Trophoblast cell (in vitro differentiated cells and primary cell): ENCODE measurements at regions not wholly inside any gene's neighbourhood (a gene's known extent, or its start where the extent isn't known, plus 50 kb on each side); places are given as distances from the start of the nearest gene placed in this dataset.

Experiments
- DNase-seq, 2 donors: peaks; one replicate each; pipeline ENCODE4 v3.0.0-alpha.2; 2016
- H2AFZ ChIP-seq: 2 replicates; pipeline ENCODE4 v1.6.1; 2013; ENCODE audit warnings: low read length, moderate library complexity, mild to moderate bottlenecking; ENCODE audit not compliant: insufficient read depth, poor library complexity
- H2AK5ac ChIP-seq: 2 replicates; pipeline ENCODE4 v1.6.1; 2013; ENCODE audit warnings: mild to moderate bottlenecking, low read length
- H2BK120ac ChIP-seq: 2 replicates; pipeline ENCODE4 v1.6.1; 2013; ENCODE audit warnings: low read length, mild to moderate bottlenecking, moderate library complexity; ENCODE audit not compliant: insufficient read depth, poor library complexity
- H2BK12ac ChIP-seq: 2 replicates; pipeline ENCODE4 v1.6.1; 2013; ENCODE audit warnings: mild to moderate bottlenecking, low read length, moderate library complexity
- H2BK5ac ChIP-seq: 2 replicates; pipeline ENCODE4 v1.6.1; 2013; ENCODE audit warnings: low read length, low read depth, moderate library complexity, mild to moderate bottlenecking; ENCODE audit not compliant: poor library complexity
- H3K14ac ChIP-seq: 2 replicates; pipeline ENCODE4 v1.6.1; 2013; ENCODE audit warnings: mild to moderate bottlenecking, low read length
- H3K18ac ChIP-seq: 2 replicates; pipeline ENCODE4 v1.6.1; 2013; ENCODE audit warnings: mild to moderate bottlenecking, low read length
- H3K23ac ChIP-seq: 2 replicates; pipeline ENCODE4 v1.6.1; 2013; ENCODE audit warnings: low read length
- H3K27ac ChIP-seq: 2 replicates; pipeline ENCODE4 v1.5.1; 2013; ENCODE audit warnings: low read depth, mild to moderate bottlenecking, inconsistent platforms, low read length, moderate library complexity
- H3K27me3 ChIP-seq: 2 replicates; pipeline ENCODE4 v1.6.1; 2013; ENCODE audit warnings: inconsistent platforms, mild to moderate bottlenecking, low read length, moderate library complexity; ENCODE audit not compliant: insufficient read depth
- H3K36me3 ChIP-seq, 2 experiments: 1 replicate in 1 of 2; 2 replicates in 1 of 2; pipeline ENCODE4 v1.6.1; 2013; ENCODE audit warnings: low read length in 2 of 2, mild to moderate bottlenecking in 2 of 2, moderate library complexity in 1 of 2; ENCODE audit not compliant: insufficient read depth in 2 of 2, control insufficient read depth in 1 of 2
- H3K4ac ChIP-seq: 2 replicates; pipeline ENCODE4 v1.6.1; 2013; ENCODE audit warnings: low read depth, mild to moderate bottlenecking, low read length, moderate library complexity
- H3K4me1 ChIP-seq, 2 experiments: 1 replicate in 1 of 2; 2 replicates in 1 of 2; pipeline ENCODE4 v1.6.1; 2013; ENCODE audit warnings: low read length in 2 of 2, mild to moderate bottlenecking in 2 of 2, moderate library complexity in 1 of 2; ENCODE audit not compliant: insufficient read depth in 2 of 2, control insufficient read depth in 1 of 2
- H3K4me2 ChIP-seq: 2 replicates; pipeline ENCODE4 v1.6.1; 2013; ENCODE audit warnings: inconsistent platforms, mild to moderate bottlenecking, low read length, moderate library complexity
- H3K4me3 ChIP-seq: 2 replicates; pipeline ENCODE4 v1.5.1; 2013; ENCODE audit warnings: mild to moderate bottlenecking, low read depth, low read length, inconsistent platforms
- H3K79me1 ChIP-seq: one replicate; pipeline ENCODE4 v1.6.1; 2013; ENCODE audit warnings: low read length
- H3K79me2 ChIP-seq: 2 replicates; pipeline ENCODE4 v1.6.1; 2013; ENCODE audit warnings: low read length, mild to moderate bottlenecking; ENCODE audit not compliant: control insufficient read depth, insufficient read depth, poor library complexity
- H3K9ac ChIP-seq: 2 replicates; pipeline ENCODE4 v1.6.1; 2013; ENCODE audit warnings: mild to moderate bottlenecking, low read length
- H3K9me3 ChIP-seq: 2 replicates; pipeline ENCODE4 v1.6.1; 2013; ENCODE audit warnings: low read depth, mild to moderate bottlenecking, control low read depth, inconsistent platforms, low read length; ENCODE audit not compliant: insufficient read depth
- H4K12ac ChIP-seq: 2 replicates; pipeline ENCODE4 v1.6.1; 2013; ENCODE audit warnings: low read depth, mild to moderate bottlenecking, low read length, moderate library complexity
- H4K8ac ChIP-seq: 2 replicates; pipeline ENCODE4 v1.6.1; 2013; ENCODE audit warnings: low read depth, mild to moderate bottlenecking, low read length, moderate library complexity
- H4K91ac ChIP-seq: one replicate; pipeline ENCODE4 v1.6.1; 2013; ENCODE audit warnings: low read depth, mild to moderate bottlenecking, low read length, moderate library complexity
- WGBS: extraction: QIAGEN DNeasy Blood & Tissue Kit; methylation state at CpG from one replicate; pipeline ENCODE4 v1.1.7; 2013; ENCODE audit warnings: missing lambda C conversion rate; ENCODE audit not compliant: insufficient read length, insufficient coverage; ENCODE audit errors: extremely low coverage; 5-methylcytosine and 5-hydroxymethylcytosine counted together

DNA sequence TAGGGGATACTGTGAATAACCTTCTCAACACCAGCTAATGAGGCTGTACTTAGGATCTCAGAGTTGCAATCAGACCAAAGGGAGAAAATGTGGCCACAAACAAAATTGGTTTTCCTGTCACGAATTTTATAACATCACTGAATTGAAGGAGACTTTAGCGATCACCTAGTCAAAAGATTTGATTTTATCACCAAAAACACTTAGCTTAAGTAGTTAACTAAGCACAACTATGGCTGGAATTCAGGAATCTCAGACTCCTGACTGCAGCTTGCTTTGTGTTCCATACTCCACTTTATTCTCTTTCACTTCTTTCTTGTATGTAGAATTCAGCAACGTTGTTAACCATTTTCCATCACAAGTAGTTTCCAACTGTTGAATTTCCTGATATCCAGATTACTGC, 152.0 kb downstream of the SLC16A9 start:
- peaks cover 2 to 9% of the 10 kb centered on the region in 2 experiments for H3K4me1 ChIP-seq
- H2AFZ ChIP-seq, result no peak overlapping the region
- H3K14ac ChIP-seq, result no peak overlapping the region
- H3K23ac ChIP-seq, result no peak overlapping the region
- H2BK12ac ChIP-seq, result no peak overlapping the region
- H3K9me3 ChIP-seq, result no peaks in the 10 kb centered on the region
- H2AK5ac ChIP-seq, result no peak overlapping the region
- H4K12ac ChIP-seq, result no peak overlapping the region
- H3K79me1 ChIP-seq, result peaks cover 4% of the 10 kb centered on the region
- H3K9ac ChIP-seq, result no peak overlapping the region
- H3K27ac ChIP-seq, result no peak overlapping the region
- no peak overlapping the region for H2BK120ac ChIP-seq
- H3K4me3 ChIP-seq, result no peak overlapping the region
- no peaks in the 10 kb centered on the region for H3K27me3 ChIP-seq
- H3K36me3 ChIP-seq, result no peaks in the 10 kb centered on the region
- H3K4ac ChIP-seq, result no peak overlapping the region
- no peak overlapping the region for H4K8ac ChIP-seq
- no CpG with 5 or more reads among the region's 3 CpGs for WGBS
- no peaks in the 10 kb centered on the region for H3K79me2 ChIP-seq
- no peak overlapping the region for H3K4me2 ChIP-seq
- peak in 1 of 2 donors; percentile 59 for DNase-seq
- H2BK5ac ChIP-seq, result no peak overlapping the region
- no peak overlapping the region for H4K91ac ChIP-seq
- no peak overlapping the region for H3K18ac ChIP-seq

DNA sequence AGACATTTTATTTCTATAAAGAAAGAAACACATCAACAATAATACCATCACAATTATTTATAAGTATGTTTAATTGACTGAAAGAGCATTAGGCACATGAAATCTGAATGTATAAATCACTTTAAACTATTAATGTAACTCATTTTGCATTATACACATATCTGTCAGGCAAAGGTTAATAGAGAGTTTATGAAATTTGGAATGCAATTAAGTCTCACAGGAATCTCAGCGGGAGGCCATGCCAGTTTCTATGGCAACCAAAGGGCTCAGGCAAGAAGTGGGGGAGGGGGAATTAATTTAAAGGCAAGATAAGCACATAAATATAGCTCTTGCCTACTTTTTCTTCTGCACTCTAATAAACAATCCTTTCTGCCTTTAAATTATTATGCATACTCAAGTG, 152.6 kb downstream of the SLC16A9 start:
- no peak overlapping the region for H2BK5ac ChIP-seq
- H3K18ac ChIP-seq, result no peak overlapping the region
- H3K36me3 ChIP-seq, result no peaks in the 10 kb centered on the region
- H3K4me1 ChIP-seq, result peaks cover 2 to 9% of the 10 kb centered on the region in 2 experiments
- no peak overlapping the region for H3K9ac ChIP-seq
- no peak overlapping the region for H3K27ac ChIP-seq
- H3K4ac ChIP-seq, result no peak overlapping the region
- H3K79me2 ChIP-seq, result no peaks in the 10 kb centered on the region
- peak in 1 of 2 donors; percentile 8 for DNase-seq
- H3K79me1 ChIP-seq, result peaks cover 4% of the 10 kb centered on the region
- H3K4me3 ChIP-seq, result no peak overlapping the region
- no peak overlapping the region for H4K12ac ChIP-seq
- H4K91ac ChIP-seq, result no peak overlapping the region
- H4K8ac ChIP-seq, result no peak overlapping the region
- H3K23ac ChIP-seq, result no peak overlapping the region
- no peak overlapping the region for H2BK120ac ChIP-seq
- H3K4me2 ChIP-seq, result no peak overlapping the region
- H3K9me3 ChIP-seq, result no peaks in the 10 kb centered on the region
- no peak overlapping the region for H2AFZ ChIP-seq
- no peak overlapping the region for H3K14ac ChIP-seq
- H3K27me3 ChIP-seq, result no peaks in the 10 kb centered on the region
- no peak overlapping the region for H2BK12ac ChIP-seq
- H2AK5ac ChIP-seq, result no peak overlapping the region
- WGBS, result no CpG with 5 or more reads among the region's 1 CpG

DNA sequence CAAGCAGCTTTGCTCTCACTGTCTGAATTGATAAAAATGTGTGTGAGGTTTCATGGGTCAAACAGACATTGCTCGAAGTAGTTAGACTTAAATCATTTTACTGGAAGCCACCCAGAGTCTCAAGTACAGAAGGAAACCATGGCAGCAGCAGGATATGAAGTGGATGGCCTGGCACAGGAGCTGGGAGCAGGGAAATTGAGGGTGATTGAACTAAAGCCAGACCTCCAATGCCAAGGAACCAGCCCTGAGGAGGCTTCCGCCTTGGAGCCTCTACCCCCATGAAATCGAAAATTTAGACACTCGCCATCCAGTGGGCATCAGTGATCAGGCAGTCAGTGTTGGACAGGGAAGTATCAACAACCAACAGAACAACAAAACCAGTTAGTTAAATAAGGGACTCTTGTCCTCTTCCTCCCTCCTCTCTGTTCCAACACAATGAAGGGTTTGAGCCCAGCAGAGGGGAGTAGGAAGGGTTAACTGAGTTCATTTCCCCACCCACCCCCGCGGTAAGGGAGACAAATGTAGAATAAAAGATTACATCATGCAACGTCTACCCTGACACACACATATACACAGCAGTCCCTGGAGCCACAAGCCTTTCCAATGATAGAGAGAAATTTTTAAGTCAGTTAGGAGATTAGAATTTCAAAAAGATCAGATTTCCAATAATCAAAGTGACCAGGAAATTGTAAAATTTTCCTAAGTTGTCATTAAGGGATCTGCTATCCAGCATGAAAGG, 156.3 kb downstream of the SLC16A9 start:
- H3K4me3 ChIP-seq, result no peak overlapping the region
- H2BK12ac ChIP-seq, result no peak overlapping the region
- no peak overlapping the region for H2BK5ac ChIP-seq
- peaks cover 2 to 7% of the 10 kb centered on the region in 2 experiments for H3K4me1 ChIP-seq
- no peak overlapping the region for H4K8ac ChIP-seq
- no peaks in the 10 kb centered on the region for H3K79me2 ChIP-seq
- H3K79me1 ChIP-seq, result peaks cover 3% of the 10 kb centered on the region
- H2BK120ac ChIP-seq, result no peak overlapping the region
- H3K27me3 ChIP-seq, result no peaks in the 10 kb centered on the region
- H4K12ac ChIP-seq, result no peak overlapping the region
- no peak overlapping the region for H3K4me2 ChIP-seq
- no peak for DNase-seq
- H3K4ac ChIP-seq, result no peak overlapping the region
- WGBS, result no CpG with 5 or more reads among the region's 7 CpGs
- no peak overlapping the region for H3K18ac ChIP-seq
- H3K14ac ChIP-seq, result no peak overlapping the region
- no peaks in the 10 kb centered on the region for H3K36me3 ChIP-seq
- H3K9ac ChIP-seq, result no peak overlapping the region
- no peak overlapping the region for H2AK5ac ChIP-seq
- no peaks in the 10 kb centered on the region for H3K9me3 ChIP-seq
- no peak overlapping the region for H4K91ac ChIP-seq
- no peak overlapping the region for H3K27ac ChIP-seq
- H3K23ac ChIP-seq, result no peak overlapping the region
- H2AFZ ChIP-seq, result no peak overlapping the region

DNA sequence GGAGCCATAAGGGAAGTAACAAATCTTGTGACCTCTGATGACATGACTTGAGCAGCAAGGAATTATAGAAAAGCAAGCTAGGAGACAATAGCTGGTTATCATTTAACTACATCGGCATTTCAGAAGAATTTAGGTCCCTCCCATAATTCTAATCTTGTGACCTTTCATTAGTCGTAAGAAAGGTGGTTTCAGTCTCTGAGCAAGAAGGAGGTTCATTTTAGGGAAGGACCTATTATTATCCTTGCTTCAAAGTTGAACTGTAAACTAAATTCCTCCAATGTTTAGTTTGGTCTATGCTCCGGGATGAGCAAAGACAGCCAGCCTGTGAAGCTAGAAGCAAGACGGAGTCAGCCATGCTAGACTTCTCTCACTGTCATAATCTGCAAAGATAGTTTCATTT, 159.6 kb downstream of the SLC16A9 start:
- Histone ChIP-seq H2AK5ac (no peak overlapping the region), H3K79me2 (no peaks in the 10 kb centered on the region), H3K14ac (no peak overlapping the region), H3K4me3 (no peak overlapping the region), H3K18ac (no peak overlapping the region), H3K9me3 (no peaks in the 10 kb centered on the region), H4K12ac (no peak overlapping the region), H2BK120ac (no peak overlapping the region), H3K4me2 (no peak overlapping the region), H2AFZ (no peak overlapping the region), H3K4me1 (no peaks in the 10 kb centered on the region), H4K91ac (no peak overlapping the region), H3K27ac (no peak overlapping the region), H3K23ac (no peak overlapping the region), H4K8ac (no peak overlapping the region), H3K4ac (no peak overlapping the region), H3K36me3 (no peaks in the 10 kb centered on the region), H3K9ac (no peak overlapping the region), H2BK5ac (no peak overlapping the region), H2BK12ac (no peak overlapping the region), H3K27me3 (no peaks in the 10 kb centered on the region), H3K79me1 (no peaks in the 10 kb centered on the region)
- no CpG with 5 or more reads among the region's 4 CpGs for WGBS
- peak in 1 of 2 donors; percentile 40 for DNase-seq
